ENCODE measurements at regions not wholly inside any gene's neighbourhood (a gene's known extent, or its start where the extent isn't known, plus 50 kb on each side); places are given as distances from the start of the nearest gene placed in this dataset.

DNA sequence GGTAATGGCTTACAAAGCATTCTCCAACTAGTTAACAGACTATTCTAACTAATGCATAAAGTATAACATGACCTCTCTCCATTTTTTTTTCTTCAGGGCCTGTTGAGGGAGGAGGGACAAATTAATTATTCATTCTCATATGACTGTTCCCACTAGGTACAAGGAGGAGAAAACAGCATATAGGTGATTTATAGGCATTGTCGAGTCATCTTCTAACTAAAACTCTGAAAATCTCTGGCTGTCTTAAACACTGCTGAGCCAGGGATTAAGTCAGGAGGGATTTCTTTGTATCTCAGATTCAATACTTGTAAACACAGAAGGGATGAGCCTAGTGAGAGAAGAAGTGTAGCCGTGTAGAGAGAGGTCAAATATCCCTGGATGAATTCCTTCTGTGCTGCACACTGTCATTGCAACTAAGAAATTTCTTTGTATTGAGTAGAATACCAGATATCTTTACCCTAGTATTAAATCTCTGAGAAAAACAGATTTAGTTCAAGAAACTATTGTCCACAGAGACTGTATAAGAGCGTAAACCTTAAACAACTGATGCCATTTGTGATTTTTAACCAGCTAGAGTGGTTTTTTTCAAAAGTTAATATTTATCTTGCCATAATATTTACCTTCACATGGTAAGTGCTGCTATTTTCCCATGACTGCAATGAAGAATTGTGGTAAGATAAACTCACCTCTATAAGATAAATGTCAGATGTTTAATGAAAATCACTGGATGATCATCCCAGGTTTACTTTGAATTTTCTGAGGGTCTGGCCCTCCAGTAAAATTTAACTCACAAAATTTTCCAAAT, 465.3 kb downstream of the RWDD3 start:
- DNase-seq = no peak

DNA sequence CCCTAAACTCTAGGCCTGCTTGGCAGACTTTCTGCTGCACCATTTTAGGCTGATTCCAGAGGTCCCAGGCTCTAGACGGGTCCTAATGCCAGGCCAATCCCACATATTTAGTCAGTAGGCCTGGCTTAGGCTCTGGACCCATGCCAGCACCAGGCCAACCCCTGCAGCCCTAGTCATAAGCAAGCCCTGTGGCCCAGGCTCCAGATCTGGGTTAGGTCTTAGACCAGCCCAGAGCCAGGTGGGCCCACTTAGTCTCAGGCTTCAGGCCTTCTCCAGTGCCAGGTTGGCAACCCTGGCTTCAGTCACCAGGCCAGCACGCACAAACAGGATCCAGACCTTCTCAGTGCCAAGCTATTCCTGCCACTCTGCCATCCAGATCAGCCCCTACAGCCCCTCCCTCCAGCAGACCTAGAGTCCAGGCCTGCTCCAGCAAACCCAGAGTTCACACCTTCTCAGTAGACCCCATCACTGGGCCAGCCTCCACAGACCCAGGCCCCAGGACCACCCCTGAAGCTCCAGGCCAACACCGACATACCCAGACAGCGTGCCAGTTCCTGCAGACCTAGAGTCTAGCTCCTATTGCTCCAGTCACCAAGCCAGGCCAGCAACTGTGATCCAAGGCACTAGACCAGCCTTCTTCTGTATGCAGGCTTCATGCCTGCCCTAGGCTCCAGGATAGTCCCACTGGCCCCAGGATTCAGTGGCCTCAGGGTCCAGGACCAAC, 467.6 kb downstream of the RWDD3 start:
- DNase-seq = no peak

- DNase-seq = no peak
Observed at GRCh38 chr1:95703046-95703445, 469.0 kb downstream of the RWDD3 start.

DNA sequence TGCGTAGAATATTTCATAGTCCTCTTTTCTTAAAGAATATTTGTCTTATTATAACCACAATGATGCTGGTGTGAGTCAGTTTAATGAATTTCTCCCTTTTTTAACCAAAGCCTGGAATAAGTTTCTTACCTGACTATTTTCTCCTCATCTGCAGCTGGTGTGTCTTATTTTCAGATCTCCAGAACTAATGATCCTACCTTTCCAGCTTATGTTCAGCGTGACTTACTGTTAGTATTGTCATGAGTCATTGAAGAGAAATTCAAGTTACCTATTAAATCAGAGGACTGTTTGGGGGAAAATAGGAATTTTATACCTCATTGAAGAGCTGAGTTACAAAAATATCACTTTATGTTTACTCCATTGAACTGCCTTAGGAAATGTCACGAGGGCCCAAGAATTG, 482.1 kb downstream of the RWDD3 start:
- DNase-seq = no peak

GRCh38 chr1:95716550-95716949, 482.5 kb downstream of the RWDD3 start:
- no peak for DNase-seq

DNA sequence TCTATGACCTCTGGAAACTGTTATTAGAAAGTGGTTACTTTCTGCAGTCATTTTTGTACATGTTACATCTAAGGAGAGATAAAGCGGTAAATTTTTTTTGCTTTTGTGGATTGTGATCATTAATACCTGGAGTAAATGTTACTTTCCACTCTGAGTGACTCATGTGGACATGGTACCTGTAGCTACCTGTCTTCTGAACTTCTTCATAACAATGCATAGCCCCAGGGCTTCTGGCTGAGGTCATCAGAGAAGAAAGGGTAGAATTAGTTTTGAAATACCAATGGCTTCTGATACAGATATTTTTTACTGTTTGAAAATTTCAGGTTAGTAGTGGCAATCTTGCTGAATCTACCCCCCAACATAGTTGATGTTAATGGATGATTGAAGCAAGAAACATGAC, 489.3 kb downstream of the RWDD3 start:
- DNase-seq = no peak

DNA sequence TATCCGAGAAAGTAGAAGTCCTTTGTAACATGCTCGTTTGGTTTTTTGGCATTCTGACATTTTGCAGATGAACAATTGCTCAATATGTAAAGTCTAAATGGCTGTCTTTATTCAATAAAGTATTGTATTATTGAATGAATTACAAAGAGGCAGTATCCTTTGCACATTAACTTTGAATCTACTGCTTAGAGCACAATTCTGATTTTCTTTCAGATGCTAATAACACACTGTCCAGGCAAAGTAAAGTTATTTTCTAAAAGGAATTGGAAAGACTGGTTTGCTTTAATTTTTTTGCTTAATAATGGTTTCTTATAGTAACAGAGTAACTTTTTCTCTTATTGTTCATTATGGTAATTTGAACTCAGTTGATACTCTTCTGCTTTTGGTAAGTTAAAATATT, 494.8 kb downstream of the RWDD3 start:
- no peak for DNase-seq

DNA sequence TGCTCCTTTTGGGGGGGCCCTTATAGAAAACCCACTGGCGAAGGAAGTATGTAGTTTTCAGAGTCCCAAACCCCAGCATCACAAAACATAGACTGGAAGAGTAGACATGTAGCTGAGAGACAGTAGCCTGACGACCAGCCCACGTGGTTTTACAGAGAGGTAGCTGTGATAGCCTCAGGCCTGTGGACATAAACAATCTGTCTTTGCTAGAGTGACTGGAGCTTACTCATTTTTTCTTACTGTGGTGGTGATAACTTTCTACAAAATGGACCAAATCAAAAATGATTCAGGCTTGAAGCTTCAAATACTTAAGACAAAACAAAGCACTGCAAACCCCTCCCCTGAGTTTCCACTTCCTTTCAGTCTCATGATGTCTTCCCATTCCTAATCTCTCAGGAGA, 497.0 kb downstream of the RWDD3 start:
- DNase-seq = no peak

- DNase-seq = no peak
Observed at GRCh38 chr1:95731466-95731865, 497.5 kb downstream of the RWDD3 start.

DNA sequence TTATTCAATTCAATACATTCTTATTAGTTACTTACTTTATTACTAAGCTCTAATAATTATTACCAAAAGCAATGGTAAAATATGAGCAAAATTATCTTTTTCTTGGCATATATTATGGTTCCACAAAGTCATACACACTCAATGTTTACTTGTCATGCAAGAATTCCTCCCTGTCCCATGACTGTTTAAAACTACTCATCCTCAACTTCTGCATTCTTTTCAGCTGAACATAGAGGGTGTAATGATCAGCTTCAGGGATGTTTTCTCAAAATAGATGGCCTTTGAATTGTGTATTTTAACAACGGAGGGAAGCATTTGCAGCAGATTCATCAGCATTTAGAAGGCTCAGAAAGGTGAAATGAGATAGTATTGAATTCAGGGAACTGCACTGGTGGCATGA, 499.0 kb downstream of the RWDD3 start:
- DNase-seq = no peak

DNA sequence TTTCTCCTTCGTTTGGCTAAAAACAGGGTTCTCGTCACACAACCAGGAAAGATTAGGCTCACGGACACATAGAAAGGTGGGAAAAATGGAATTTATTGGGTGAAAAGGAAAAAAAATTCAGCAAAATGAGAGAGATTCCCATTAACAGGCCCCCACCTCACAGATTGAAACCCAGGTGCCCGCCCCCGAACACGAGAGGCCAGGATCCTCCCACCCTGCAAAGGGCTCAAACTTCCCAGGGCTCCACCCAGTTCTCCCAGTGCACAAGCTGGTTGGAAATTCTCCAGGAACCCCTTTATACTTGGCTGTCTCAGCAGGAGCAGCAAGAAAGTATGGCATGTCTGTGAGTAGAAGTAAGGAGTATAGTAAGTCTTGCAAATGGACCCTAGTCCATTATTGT, 499.7 kb downstream of the RWDD3 start:
- DNase-seq = no peak

- no peak for DNase-seq
Observed at GRCh38 chr1:95734560-95734959, 500.6 kb downstream of the RWDD3 start.

- no peak for DNase-seq
Observed at GRCh38 chr1:95742591-95743089, 508.6 kb downstream of the RWDD3 start.

- DNase-seq = no peak
Observed at GRCh38 chr1:95744731-95745130, 510.7 kb downstream of the RWDD3 start.

GRCh38 chr1:95752515-95753381, 518.7 kb downstream of the RWDD3 start:
- DNase-seq = no peak

DNA sequence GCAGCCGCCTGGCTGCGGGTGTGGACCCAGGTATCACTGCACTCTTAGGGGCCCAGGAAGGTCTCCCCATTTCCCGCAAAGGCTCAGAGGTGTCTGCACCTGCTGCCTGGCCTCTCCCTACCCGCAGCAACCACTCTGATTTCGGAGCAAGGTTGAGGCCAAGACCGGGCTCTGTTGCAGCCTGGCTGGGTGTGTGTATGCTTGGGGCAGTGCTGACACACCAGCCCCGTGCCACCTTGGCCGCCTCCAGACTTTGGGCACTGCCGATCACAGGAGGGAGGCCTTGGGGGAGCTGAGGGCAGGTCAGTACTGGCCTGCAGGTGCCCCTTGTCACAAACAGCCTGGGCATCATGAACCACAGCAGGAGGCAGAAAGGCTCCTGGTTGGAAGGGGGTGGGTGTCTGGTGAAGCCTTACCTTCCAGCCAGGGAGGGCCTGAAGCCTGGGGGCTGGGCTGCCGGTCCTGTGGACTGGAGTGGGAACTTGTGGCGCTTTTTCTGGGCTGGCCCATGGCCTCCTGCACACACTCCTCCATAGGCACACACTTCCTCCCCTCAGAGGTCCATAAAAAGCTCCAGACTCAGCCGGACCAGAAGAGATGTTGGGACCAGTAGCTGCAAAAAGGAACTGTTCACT, 519.5 kb downstream of the RWDD3 start:
- no peak for DNase-seq

- DNase-seq = no peak
Observed at GRCh38 chr1:95754412-95754811, 520.4 kb downstream of the RWDD3 start.

GRCh38 chr1:95766036-95766435, 532.0 kb downstream of the RWDD3 start:
- DNase-seq = no peak

DNA sequence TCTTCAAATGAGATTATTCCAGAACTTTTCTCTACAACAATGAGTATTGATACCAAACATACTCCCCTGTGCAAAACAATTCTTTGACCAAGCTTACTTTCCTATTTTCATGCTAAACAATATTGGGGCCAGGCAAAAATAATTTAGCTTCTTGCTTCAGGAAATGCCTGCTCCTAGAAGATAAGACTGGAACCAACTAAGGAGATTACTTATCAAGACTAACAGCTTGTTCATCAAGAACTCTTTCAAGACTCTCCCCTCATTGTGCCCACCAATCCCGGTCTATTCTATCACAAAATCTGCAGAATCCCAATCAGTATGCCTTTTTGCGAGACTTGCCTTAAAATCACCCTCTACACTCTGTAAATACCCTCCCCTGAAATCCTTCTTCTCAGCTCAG, 536.6 kb downstream of the RWDD3 start:
- DNase-seq = no peak

DNA sequence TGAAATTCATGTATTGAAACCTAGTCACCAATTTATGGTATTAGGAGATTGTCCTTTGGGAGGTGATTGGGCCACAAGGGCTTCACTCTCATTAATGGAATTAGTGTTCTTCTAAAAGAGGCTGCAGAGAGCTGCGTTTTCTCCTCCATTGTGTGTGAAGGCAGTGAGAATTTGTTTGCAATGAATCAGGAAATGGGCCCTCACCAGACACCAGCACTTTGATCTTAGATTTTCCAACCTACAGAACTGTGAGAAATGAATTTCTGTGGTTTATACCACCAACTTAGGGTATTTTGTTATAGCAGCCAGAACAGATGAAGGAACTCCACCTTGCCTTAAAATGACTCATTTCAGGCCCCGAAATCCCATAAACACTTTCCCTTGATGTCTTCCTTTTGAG, 544.2 kb downstream of the RWDD3 start:
- DNase-seq = no peak

DNA sequence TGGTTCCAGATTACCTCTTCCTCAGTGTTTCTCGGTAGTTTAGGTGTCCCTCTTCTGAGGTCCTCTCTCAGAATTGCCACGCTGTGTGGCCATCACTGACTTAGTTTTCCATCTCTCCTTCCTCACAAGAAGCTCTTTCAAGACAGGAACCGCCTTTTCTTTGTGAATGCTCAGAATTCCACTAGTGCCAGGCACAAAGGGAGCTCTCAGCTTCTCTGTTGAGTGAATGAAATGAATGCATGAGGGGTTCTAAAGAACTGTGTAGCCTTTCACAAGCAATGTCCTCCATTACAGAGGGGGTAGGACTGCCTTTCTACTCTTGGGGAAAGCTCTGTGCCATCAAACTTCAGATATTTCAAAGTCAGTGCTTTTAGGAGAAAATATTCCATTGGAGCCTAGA, 546.8 kb downstream of the RWDD3 start:
- DNase-seq = no peak

DNA sequence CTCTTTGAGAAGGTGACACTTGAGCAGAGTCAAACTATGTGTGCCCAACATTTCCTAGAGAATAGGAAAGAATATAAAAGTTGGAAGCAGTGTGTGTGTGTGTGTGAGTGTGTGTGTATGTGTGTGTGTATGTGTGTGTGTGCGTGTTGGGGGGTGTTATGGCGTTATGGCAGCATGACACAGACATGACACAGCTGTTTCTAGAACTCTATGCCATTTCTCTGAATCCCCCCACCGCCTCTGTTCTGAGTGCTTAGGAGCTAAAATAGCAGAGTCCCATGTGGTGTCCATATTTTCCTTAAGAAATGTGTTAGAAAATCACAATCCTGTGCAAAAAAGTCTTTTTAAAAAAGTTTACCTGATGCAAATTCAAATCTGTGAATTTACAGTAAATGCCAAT, 556.1 kb downstream of the RWDD3 start:
- DNase-seq = no peak

DNA sequence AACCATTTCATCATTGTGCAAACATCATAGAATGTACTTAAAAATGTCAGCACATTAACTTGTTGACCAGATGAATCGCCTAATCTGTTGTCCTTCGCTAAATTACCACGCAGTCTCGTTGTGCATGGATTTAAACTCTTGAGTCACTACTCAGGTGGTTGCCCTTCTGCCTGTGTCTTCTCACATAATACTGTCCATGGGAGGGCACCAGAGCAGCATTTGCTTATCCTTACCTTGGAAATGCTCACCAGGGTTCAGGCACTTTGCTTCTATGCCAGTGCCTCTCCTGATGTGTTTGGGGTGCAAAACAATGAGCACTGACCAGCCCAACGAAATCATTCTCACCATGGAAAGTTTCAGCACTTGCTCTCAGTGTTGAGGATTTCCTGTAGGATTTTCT, 559.9 kb downstream of the RWDD3 start:
- DNase-seq = no peak

All from suppressor macrophage treated with lipopolysaccharide for 4 hours (primary cell).